Liver (tissue), 8 donors: ENCODE measurements at regions not wholly inside any gene's neighbourhood (a gene's known extent, or its start where the extent isn't known, plus 50 kb on each side); places are given as distances from the start of the nearest gene placed in this dataset.

ENCODE experiments used
- DNase-seq: peaks from one replicate; pipeline ENCODE4 v3.0.0-alpha.2; 2017; ENCODE audit warnings: low spot score
- H3K27ac ChIP-seq, 2 donors: one replicate each; pipeline ENCODE4 v1.7.0; 2013; ENCODE audit warnings: inconsistent platforms in 2 of 2, low read length in 2 of 2, control low read depth in 1 of 2, low read depth in 1 of 2, mild to moderate bottlenecking in 1 of 2
- H3K27me3 ChIP-seq, 4 donors: one replicate each; pipeline versions ENCODE4 v1.6.1 to v1.7.0; 2013; ENCODE audit warnings: low read length in 3 of 4, inconsistent platforms in 1 of 4, mild to moderate bottlenecking in 1 of 4, moderate library complexity in 1 of 4; ENCODE audit not compliant: control insufficient read depth in 4 of 4, insufficient read depth in 4 of 4
- H3K36me3 ChIP-seq, 4 donors: one replicate each; pipeline versions ENCODE4 v1.6.1 to v1.7.0; 2013; ENCODE audit warnings: low read length in 3 of 4, mild to moderate bottlenecking in 3 of 4, low read depth in 1 of 4, moderate library complexity in 1 of 4; ENCODE audit not compliant: control insufficient read depth in 4 of 4, insufficient read depth in 3 of 4
- H3K4me1 ChIP-seq, 4 donors: one replicate each; pipeline versions ENCODE4 v1.6.1 to v1.7.0; 2013; ENCODE audit warnings: low read length in 3 of 4, mild to moderate bottlenecking in 3 of 4, moderate library complexity in 1 of 4; ENCODE audit not compliant: control insufficient read depth in 4 of 4, insufficient read depth in 4 of 4
- H3K4me3 ChIP-seq, 3 donors: one replicate each; pipeline versions ENCODE4 v1.6.1 to v1.7.0; 2013; ENCODE audit warnings: low read length in 3 of 3, control low read depth in 1 of 3, low read depth in 1 of 3, mild to moderate bottlenecking in 1 of 3
- H3K9ac ChIP-seq, 2 donors: one replicate each; pipeline ENCODE4 v1.7.0; 2013; ENCODE audit warnings: low read length in 2 of 2, mild to moderate bottlenecking in 2 of 2, moderate library complexity in 2 of 2, control low read depth in 1 of 2, low read depth in 1 of 2
- H3K9me3 ChIP-seq, 4 donors: one replicate each; pipeline versions ENCODE4 v1.6.1 to v1.7.0; 2013; ENCODE audit warnings: low read length in 3 of 4; ENCODE audit not compliant: control insufficient read depth in 4 of 4
- ATF3 ChIP-seq: IDR thresholded peaks from 2 replicates; pipeline ENCODE4 v1.6.1; 2016; ENCODE audit warnings: antibody characterized with exemption
- EGR1 ChIP-seq, 2 donors: IDR thresholded peaks; 2 replicates each; pipeline ENCODE4 v1.6.1; 2016 to 2018; ENCODE audit warnings: antibody characterized with exemption in 2 of 2, low read depth in 2 of 2
- FOXA1 ChIP-seq: IDR thresholded peaks from 2 replicates; pipeline ENCODE4 v1.6.1; 2016; ENCODE audit warnings: antibody characterized with exemption
- FOXA2 ChIP-seq: IDR thresholded peaks from 2 replicates; pipeline ENCODE4 v1.6.1; 2016; ENCODE audit warnings: antibody characterized with exemption
- JUND ChIP-seq, 2 donors: IDR thresholded peaks; 2 replicates each; pipeline ENCODE4 v1.6.1; 2016; ENCODE audit warnings: antibody characterized with exemption in 2 of 2
- RAD21 ChIP-seq, 2 donors: IDR thresholded peaks; 2 replicates each; pipeline ENCODE4 v1.6.1; 2016; ENCODE audit warnings: antibody characterized with exemption in 2 of 2, mild to moderate bottlenecking in 2 of 2
- RXRA ChIP-seq, 2 donors: IDR thresholded peaks; 2 replicates each; pipeline ENCODE4 v1.6.1; 2017 to 2018; ENCODE audit warnings: antibody characterized with exemption in 2 of 2, mild to moderate bottlenecking in 1 of 2
- SP1 ChIP-seq: IDR thresholded peaks from 2 replicates; pipeline ENCODE4 v1.6.1; 2018; ENCODE audit warnings: antibody characterized with exemption, mild to moderate bottlenecking
- TAF1 ChIP-seq: conservative IDR thresholded peaks from 2 replicates; pipeline ENCODE4 v1.6.1; 2016; ENCODE audit warnings: antibody characterized with exemption, mild to moderate bottlenecking
- YY1 ChIP-seq: IDR thresholded peaks from 2 replicates; pipeline ENCODE4 v1.6.1; 2016; ENCODE audit warnings: antibody characterized with exemption, mild to moderate bottlenecking
- WGBS: extraction: QIAGEN DNeasy Blood & Tissue Kit; methylation state at CpG from one replicate; pipeline ENCODE4 v1.1.7; 2013; 5-methylcytosine and 5-hydroxymethylcytosine counted together
- TF ChIP-seq, protein P1 (sequence below): fragments of 150-350 bp; IDR thresholded peaks from 2 replicates; pipeline ENCODE4 v1.5.1; 2017; ENCODE audit warnings: improper control_type of control experiment, low read depth, low read length; ENCODE audit not compliant: missing input control
- TF ChIP-seq, protein P2 (sequence below): IDR thresholded peaks from 2 replicates; pipeline ENCODE4 v1.6.1; 2016; ENCODE audit warnings: antibody characterized with exemption
- TF ChIP-seq, protein P3 (sequence below): IDR thresholded peaks from 2 replicates; pipeline ENCODE4 v1.6.1; 2016; ENCODE audit warnings: antibody characterized with exemption, mild to moderate bottlenecking
- donor health status: healthy.
- donor health status: healthy.
- donor health status: healthy.
- donor health status: healthy.
- donor health status: healthy.

- TF ChIP-seq ATF3 = no peak
- no peak for TF ChIP-seq JUND (IDR thresholded peaks at IDR 0.05)
- no peak for TF ChIP-seq FOXA1
- TF ChIP-seq, protein P1, sequence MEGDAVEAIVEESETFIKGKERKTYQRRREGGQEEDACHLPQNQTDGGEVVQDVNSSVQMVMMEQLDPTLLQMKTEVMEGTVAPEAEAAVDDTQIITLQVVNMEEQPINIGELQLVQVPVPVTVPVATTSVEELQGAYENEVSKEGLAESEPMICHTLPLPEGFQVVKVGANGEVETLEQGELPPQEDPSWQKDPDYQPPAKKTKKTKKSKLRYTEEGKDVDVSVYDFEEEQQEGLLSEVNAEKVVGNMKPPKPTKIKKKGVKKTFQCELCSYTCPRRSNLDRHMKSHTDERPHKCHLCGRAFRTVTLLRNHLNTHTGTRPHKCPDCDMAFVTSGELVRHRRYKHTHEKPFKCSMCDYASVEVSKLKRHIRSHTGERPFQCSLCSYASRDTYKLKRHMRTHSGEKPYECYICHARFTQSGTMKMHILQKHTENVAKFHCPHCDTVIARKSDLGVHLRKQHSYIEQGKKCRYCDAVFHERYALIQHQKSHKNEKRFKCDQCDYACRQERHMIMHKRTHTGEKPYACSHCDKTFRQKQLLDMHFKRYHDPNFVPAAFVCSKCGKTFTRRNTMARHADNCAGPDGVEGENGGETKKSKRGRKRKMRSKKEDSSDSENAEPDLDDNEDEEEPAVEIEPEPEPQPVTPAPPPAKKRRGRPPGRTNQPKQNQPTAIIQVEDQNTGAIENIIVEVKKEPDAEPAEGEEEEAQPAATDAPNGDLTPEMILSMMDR = no peak
- TF ChIP-seq YY1 = no peak
- TF ChIP-seq SP1 = no peak
These were observed 179.9 kb upstream of the SPAG17 start (continued) for GRCh38 chr1:118364882-118365281.

DNA sequence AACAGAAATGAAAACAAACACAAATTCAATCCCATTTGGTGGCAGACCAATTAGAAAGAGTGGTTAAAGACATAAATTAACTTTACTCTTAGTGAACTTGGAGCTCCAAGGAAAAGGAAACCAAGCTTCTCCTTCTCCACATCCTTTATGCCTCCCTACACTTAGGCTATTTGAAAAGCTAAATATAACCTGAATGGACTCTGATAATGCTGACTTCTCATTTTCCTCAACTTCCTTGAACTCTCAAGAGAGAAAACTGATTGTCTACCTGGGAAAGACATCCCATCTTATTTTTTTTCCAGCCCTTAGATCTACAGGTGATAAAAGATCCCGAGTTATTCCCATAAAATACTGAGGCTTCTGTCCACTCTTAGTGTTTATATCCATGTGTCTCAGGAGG is 178.4 kb upstream of the SPAG17 start:
- Histone ChIP-seq H3K27ac (no peak overlapping the region), H3K9ac (no peak overlapping the region), H3K4me3 (no peak overlapping the region), H3K36me3 (no peaks in the 10 kb centered on the region), H3K27me3 (no peaks in the 10 kb centered on the region), H3K4me1 (peaks cover 0 to 2% (median 0%) of the 10 kb centered on the region in 4 donors), H3K9me3 (peaks cover 5 to 25% (median 9%) of the 10 kb centered on the region in 4 donors)
- DNase-seq = no peak
- 44% methylated on average over 1 of the region's 1 CpG for whole genome bisulfite sequencing
- TF ChIP-seq TAF1 = no peak
- TF ChIP-seq, protein P1 = no peak
- TF ChIP-seq, protein P2, sequence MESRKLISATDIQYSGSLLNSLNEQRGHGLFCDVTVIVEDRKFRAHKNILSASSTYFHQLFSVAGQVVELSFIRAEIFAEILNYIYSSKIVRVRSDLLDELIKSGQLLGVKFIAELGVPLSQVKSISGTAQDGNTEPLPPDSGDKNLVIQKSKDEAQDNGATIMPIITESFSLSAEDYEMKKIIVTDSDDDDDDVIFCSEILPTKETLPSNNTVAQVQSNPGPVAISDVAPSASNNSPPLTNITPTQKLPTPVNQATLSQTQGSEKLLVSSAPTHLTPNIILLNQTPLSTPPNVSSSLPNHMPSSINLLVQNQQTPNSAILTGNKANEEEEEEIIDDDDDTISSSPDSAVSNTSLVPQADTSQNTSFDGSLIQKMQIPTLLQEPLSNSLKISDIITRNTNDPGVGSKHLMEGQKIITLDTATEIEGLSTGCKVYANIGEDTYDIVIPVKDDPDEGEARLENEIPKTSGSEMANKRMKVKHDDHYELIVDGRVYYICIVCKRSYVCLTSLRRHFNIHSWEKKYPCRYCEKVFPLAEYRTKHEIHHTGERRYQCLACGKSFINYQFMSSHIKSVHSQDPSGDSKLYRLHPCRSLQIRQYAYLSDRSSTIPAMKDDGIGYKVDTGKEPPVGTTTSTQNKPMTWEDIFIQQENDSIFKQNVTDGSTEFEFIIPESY = no peak
- no peak for TF ChIP-seq ATF3
- TF ChIP-seq EGR1 (IDR thresholded peaks at IDR 0.05; ENCODE audit: low read depth in 2 of 2) = no peak
- TF ChIP-seq YY1 = no peak
- TF ChIP-seq, protein P3, sequence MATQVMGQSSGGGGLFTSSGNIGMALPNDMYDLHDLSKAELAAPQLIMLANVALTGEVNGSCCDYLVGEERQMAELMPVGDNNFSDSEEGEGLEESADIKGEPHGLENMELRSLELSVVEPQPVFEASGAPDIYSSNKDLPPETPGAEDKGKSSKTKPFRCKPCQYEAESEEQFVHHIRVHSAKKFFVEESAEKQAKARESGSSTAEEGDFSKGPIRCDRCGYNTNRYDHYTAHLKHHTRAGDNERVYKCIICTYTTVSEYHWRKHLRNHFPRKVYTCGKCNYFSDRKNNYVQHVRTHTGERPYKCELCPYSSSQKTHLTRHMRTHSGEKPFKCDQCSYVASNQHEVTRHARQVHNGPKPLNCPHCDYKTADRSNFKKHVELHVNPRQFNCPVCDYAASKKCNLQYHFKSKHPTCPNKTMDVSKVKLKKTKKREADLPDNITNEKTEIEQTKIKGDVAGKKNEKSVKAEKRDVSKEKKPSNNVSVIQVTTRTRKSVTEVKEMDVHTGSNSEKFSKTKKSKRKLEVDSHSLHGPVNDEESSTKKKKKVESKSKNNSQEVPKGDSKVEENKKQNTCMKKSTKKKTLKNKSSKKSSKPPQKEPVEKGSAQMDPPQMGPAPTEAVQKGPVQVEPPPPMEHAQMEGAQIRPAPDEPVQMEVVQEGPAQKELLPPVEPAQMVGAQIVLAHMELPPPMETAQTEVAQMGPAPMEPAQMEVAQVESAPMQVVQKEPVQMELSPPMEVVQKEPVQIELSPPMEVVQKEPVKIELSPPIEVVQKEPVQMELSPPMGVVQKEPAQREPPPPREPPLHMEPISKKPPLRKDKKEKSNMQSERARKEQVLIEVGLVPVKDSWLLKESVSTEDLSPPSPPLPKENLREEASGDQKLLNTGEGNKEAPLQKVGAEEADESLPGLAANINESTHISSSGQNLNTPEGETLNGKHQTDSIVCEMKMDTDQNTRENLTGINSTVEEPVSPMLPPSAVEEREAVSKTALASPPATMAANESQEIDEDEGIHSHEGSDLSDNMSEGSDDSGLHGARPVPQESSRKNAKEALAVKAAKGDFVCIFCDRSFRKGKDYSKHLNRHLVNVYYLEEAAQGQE = no peak
- no peak for TF ChIP-seq RXRA (IDR thresholded peaks at IDR 0.05)
- TF ChIP-seq RAD21 (IDR thresholded peaks at IDR 0.05) = no peak
- no peak for TF ChIP-seq FOXA2
